ENCODE measurements at regions not wholly inside any gene's neighbourhood (a gene's known extent, or its start where the extent isn't known, plus 50 kb on each side); places are given as distances from the start of the nearest gene placed in this dataset.

- no peaks in the 10 kb centered on the region for H3K9me3 Mint-ChIP-seq
- H3K27ac Mint-ChIP-seq: no peak overlapping the region
- H3K27me3 Mint-ChIP-seq: peaks cover 15% of the 10 kb centered on the region
- no peaks in the 10 kb centered on the region for H3K36me3 Mint-ChIP-seq
- ATAC-seq (ENCODE audit: low read depth): no peak
- no peak for DNase-seq (ENCODE audit: low spot score in 2 of 2)
- no peaks in the 10 kb centered on the region for H3K4me1 Mint-ChIP-seq
- no peak overlapping the region for H3K4me3 Mint-ChIP-seq
Measured at GRCh38 chr12:131494216-131494615, 216.7 kb upstream of the SFSWAP start.

- peaks cover 15% of the 10 kb centered on the region for H3K27me3 Mint-ChIP-seq
- no peak overlapping the region for H3K4me3 Mint-ChIP-seq
- no peak for ATAC-seq (ENCODE audit: low read depth)
- no peak for DNase-seq (ENCODE audit: low spot score in 2 of 2)
- no peaks in the 10 kb centered on the region for H3K36me3 Mint-ChIP-seq
- H3K4me1 Mint-ChIP-seq: no peaks in the 10 kb centered on the region
- no peak overlapping the region for H3K27ac Mint-ChIP-seq
- H3K9me3 Mint-ChIP-seq: no peaks in the 10 kb centered on the region
Measured at GRCh38 chr12:131494741-131495524, 216.0 kb upstream of the SFSWAP start.

- no peak for ATAC-seq (ENCODE audit: low read depth)
- DNase-seq (ENCODE audit: low spot score in 2 of 2): no peak
- H3K4me3 Mint-ChIP-seq: no peak overlapping the region
- H3K36me3 Mint-ChIP-seq: no peaks in the 10 kb centered on the region
- H3K9me3 Mint-ChIP-seq: no peaks in the 10 kb centered on the region
- no peaks in the 10 kb centered on the region for H3K4me1 Mint-ChIP-seq
- no peak overlapping the region for H3K27ac Mint-ChIP-seq
- H3K27me3 Mint-ChIP-seq: peaks cover 11% of the 10 kb centered on the region
Measured at GRCh38 chr12:131497966-131498365, 212.9 kb upstream of the SFSWAP start.

GRCh38 chr12:131499160-131499863 is 211.6 kb upstream of the SFSWAP start:
- ATAC-seq (ENCODE audit: low read depth) (no peak), DNase-seq (ENCODE audit: low spot score in 2 of 2) (no peak)
- H3K4me1 Mint-ChIP-seq: no peaks in the 10 kb centered on the region
- no peaks in the 10 kb centered on the region for H3K36me3 Mint-ChIP-seq
- H3K9me3 Mint-ChIP-seq: no peaks in the 10 kb centered on the region
- H3K4me3 Mint-ChIP-seq: no peak overlapping the region
- peaks cover 11% of the 10 kb centered on the region for H3K27me3 Mint-ChIP-seq
- no peak overlapping the region for H3K27ac Mint-ChIP-seq

- no peak for ATAC-seq (ENCODE audit: low read depth)
- Mint-ChIP-seq H3K27me3 (peaks cover 7% of the 10 kb centered on the region), H3K9me3 (no peaks in the 10 kb centered on the region), H3K4me1 (no peaks in the 10 kb centered on the region), H3K27ac (no peak overlapping the region), H3K4me3 (no peak overlapping the region), H3K36me3 (no peaks in the 10 kb centered on the region)
- DNase-seq (ENCODE audit: low spot score in 2 of 2): no peak
Measured at GRCh38 chr12:131499864-131500190, 211.1 kb upstream of the SFSWAP start.

GRCh38 chr12:131500564-131500963 is 210.3 kb upstream of the SFSWAP start:
- Mint-ChIP-seq H3K27me3 (peaks cover 3% of the 10 kb centered on the region), H3K4me3 (no peak overlapping the region), H3K27ac (no peak overlapping the region), H3K9me3 (no peaks in the 10 kb centered on the region), H3K36me3 (no peaks in the 10 kb centered on the region), H3K4me1 (no peaks in the 10 kb centered on the region)
- ATAC-seq (ENCODE audit: low read depth) (no peak), DNase-seq (ENCODE audit: low spot score in 2 of 2) (no peak)

- ATAC-seq (ENCODE audit: low read depth) (no peak), DNase-seq (ENCODE audit: low spot score in 2 of 2) (no peak)
- Mint-ChIP-seq H3K4me1 (no peaks in the 10 kb centered on the region), H3K36me3 (no peaks in the 10 kb centered on the region), H3K27ac (no peak overlapping the region), H3K4me3 (no peak overlapping the region), H3K9me3 (no peaks in the 10 kb centered on the region), H3K27me3 (peaks cover 5% of the 10 kb centered on the region)
Measured at GRCh38 chr12:131505561-131505960, 205.3 kb upstream of the SFSWAP start.

GRCh38 chr12:131506426-131506825 is 204.5 kb upstream of the SFSWAP start:
- H3K36me3 Mint-ChIP-seq: no peaks in the 10 kb centered on the region
- no peaks in the 10 kb centered on the region for H3K9me3 Mint-ChIP-seq
- no peak overlapping the region for H3K27ac Mint-ChIP-seq
- peaks cover 8% of the 10 kb centered on the region for H3K4me1 Mint-ChIP-seq
- DNase-seq (ENCODE audit: low spot score in 2 of 2) (no peak), ATAC-seq (ENCODE audit: low read depth) (no peak)
- H3K4me3 Mint-ChIP-seq: no peak overlapping the region
- H3K27me3 Mint-ChIP-seq: peaks cover 5% of the 10 kb centered on the region

- Mint-ChIP-seq H3K4me3 (no peak overlapping the region), H3K4me1 (peaks cover 15% of the 10 kb centered on the region), H3K27ac (no peak overlapping the region), H3K36me3 (no peaks in the 10 kb centered on the region), H3K27me3 (peaks cover 5% of the 10 kb centered on the region), H3K9me3 (no peaks in the 10 kb centered on the region)
- DNase-seq (ENCODE audit: low spot score in 2 of 2) (no peak), ATAC-seq (ENCODE audit: low read depth) (no peak)
Measured at GRCh38 chr12:131507094-131507493, 203.8 kb upstream of the SFSWAP start.

- Mint-ChIP-seq H3K27me3 (peaks cover 5% of the 10 kb centered on the region), H3K4me3 (no peak overlapping the region), H3K4me1 (peaks cover 19% of the 10 kb centered on the region), H3K9me3 (no peaks in the 10 kb centered on the region), H3K27ac (no peak overlapping the region), H3K36me3 (no peaks in the 10 kb centered on the region)
- ATAC-seq (ENCODE audit: low read depth): no peak
- DNase-seq (ENCODE audit: low spot score in 2 of 2): no peak
Measured at GRCh38 chr12:131507881-131508280, 203.0 kb upstream of the SFSWAP start.

GRCh38 chr12:131509701-131510100 is 201.2 kb upstream of the SFSWAP start:
- no peak overlapping the region for H3K4me3 Mint-ChIP-seq
- peaks cover 2% of the 10 kb centered on the region for H3K36me3 Mint-ChIP-seq
- peaks cover 5% of the 10 kb centered on the region for H3K27me3 Mint-ChIP-seq
- DNase-seq (ENCODE audit: low spot score in 2 of 2) (no peak), ATAC-seq (ENCODE audit: low read depth) (no peak)
- H3K27ac Mint-ChIP-seq: no peak overlapping the region
- peaks cover 19% of the 10 kb centered on the region for H3K4me1 Mint-ChIP-seq
- H3K9me3 Mint-ChIP-seq: no peaks in the 10 kb centered on the region

GRCh38 chr12:131510431-131510830 is 200.5 kb upstream of the SFSWAP start:
- Mint-ChIP-seq H3K4me1 (peaks cover 19% of the 10 kb centered on the region), H3K27ac (no peak overlapping the region), H3K36me3 (peaks cover 2% of the 10 kb centered on the region), H3K27me3 (peaks cover 5% of the 10 kb centered on the region), H3K4me3 (no peak overlapping the region), H3K9me3 (no peaks in the 10 kb centered on the region)
- ATAC-seq (ENCODE audit: low read depth): no peak
- DNase-seq (ENCODE audit: low spot score in 2 of 2): no peak

- DNase-seq (ENCODE audit: low spot score in 2 of 2) (peak; percentile 40 to 55), ATAC-seq (ENCODE audit: low read depth) (peak; percentile 95)
- peaks cover 2% of the 10 kb centered on the region for H3K36me3 Mint-ChIP-seq
- H3K27ac Mint-ChIP-seq: peak overlapping the region; percentile 39
- peak overlapping the region; percentile 72 for H3K4me3 Mint-ChIP-seq
- peaks cover 5% of the 10 kb centered on the region for H3K9me3 Mint-ChIP-seq
- peaks cover 5% of the 10 kb centered on the region for H3K27me3 Mint-ChIP-seq
- H3K4me1 Mint-ChIP-seq: peaks cover 19% of the 10 kb centered on the region
Measured at GRCh38 chr12:131511391-131511802, 199.5 kb upstream of the SFSWAP start.

- Mint-ChIP-seq H3K4me1 (peaks cover 19% of the 10 kb centered on the region), H3K9me3 (peaks cover 5% of the 10 kb centered on the region), H3K27me3 (peaks cover 5% of the 10 kb centered on the region), H3K27ac (peak overlapping the region; percentile 39), H3K36me3 (peaks cover 2% of the 10 kb centered on the region), H3K4me3 (peak overlapping the region; percentile 72)
- DNase-seq (ENCODE audit: low spot score in 2 of 2) (peak in 1 of 2 donors; percentile 6), ATAC-seq (ENCODE audit: low read depth) (peak; percentile 64)
Measured at GRCh38 chr12:131511803-131512561, 198.9 kb upstream of the SFSWAP start.
